ENCODE measurements at regions not wholly inside any gene's neighbourhood (a gene's known extent, or its start where the extent isn't known, plus 50 kb on each side); places are given as distances from the start of the nearest gene placed in this dataset.

GRCh38 chr1:14443164-14443787, 155.2 kb upstream of the KAZN start:
- Histone ChIP-seq H3K4me2 (replicated peaks; ENCODE audit: extremely low read depth, low read length, poor library complexity, severe bottlenecking) (no peak overlapping the region), H3K27me3 (ENCODE audit: control insufficient read depth in 2 of 2, insufficient read depth in 2 of 2, low read length in 2 of 2) (no peaks in the 10 kb centered on the region), H3K36me3 (replicated peaks in 1 of 2; ENCODE audit: control insufficient read depth in 1 of 2, insufficient read depth in 2 of 2, low read length in 2 of 2) (no peaks in the 10 kb centered on the region), H3K27ac (ENCODE audit: low read depth in 1 of 2, low read length in 2 of 2) (no peak overlapping the region), H3K4me1 (ENCODE audit: control insufficient read depth in 1 of 2, insufficient read depth in 2 of 2, low read length in 2 of 2) (no peaks in the 10 kb centered on the region), H3K79me2 (ENCODE audit: insufficient read depth, low read length) (no peaks in the 10 kb centered on the region), H3K9ac (ENCODE audit: insufficient read depth, low read length, poor library complexity, severe bottlenecking) (no peak overlapping the region), H3K9me3 (replicated peaks in 1 of 2; ENCODE audit: control insufficient read depth in 1 of 2, insufficient read depth in 1 of 2, low read length in 2 of 2) (no peaks in the 10 kb centered on the region), H3K4me3 (replicated peaks in 1 of 3; ENCODE audit: low read depth in 2 of 3, low read length in 3 of 3) (no peak overlapping the region), H4K20me1 (ENCODE audit: insufficient read depth, low read length) (no peaks in the 10 kb centered on the region), H2AFZ (ENCODE audit: insufficient read depth, low read depth, low read length, poor library complexity, severe bottlenecking) (no peak overlapping the region)
- no peaks in the 10 kb centered on the region for H3K36me3 Mint-ChIP-seq
- H3K4me3 Mint-ChIP-seq = no peak overlapping the region
- peaks cover 2 to 7% (median 4%) of the 10 kb centered on the region in 3 donors for H3K27me3 Mint-ChIP-seq (ENCODE audit: low read depth in 3 of 3)
- no peaks in the 10 kb centered on the region for H3K4me1 Mint-ChIP-seq
- peaks cover 0 to 3% (median 1%) of the 10 kb centered on the region in 7 donors for H3K9me3 Mint-ChIP-seq
- DNase-seq = no peak
- intact Hi-C loops (cut with micrococcal nuclease) = no loop called here
- TF ChIP-seq CTCF (IDR thresholded peaks at IDR 0.05) = no peak
- 22% methylated on average over 2 of the region's 4 CpGs for WGBS (ENCODE audit: insufficient coverage)
- no peak overlapping the region for H3K27ac Mint-ChIP-seq

GRCh38 chr1:14451217-14451616, 147.3 kb upstream of the KAZN start:
- 86% methylated on average over 1 of the region's 2 CpGs for WGBS (ENCODE audit: insufficient coverage)
- H3K4me1 ChIP-seq (ENCODE audit: control insufficient read depth in 1 of 2, insufficient read depth in 2 of 2, low read length in 2 of 2) = no peaks in the 10 kb centered on the region
- H4K20me1 ChIP-seq (ENCODE audit: insufficient read depth, low read length) = no peaks in the 10 kb centered on the region
- Mint-ChIP-seq H3K4me3 (no peak overlapping the region), H3K27ac (no peak overlapping the region), H3K9me3 (peaks cover 0 to 2% (median 0%) of the 10 kb centered on the region in 7 donors), H3K36me3 (no peaks in the 10 kb centered on the region), H3K27me3 (ENCODE audit: low read depth in 3 of 3) (peaks cover 3 to 7% (median 4%) of the 10 kb centered on the region in 3 donors), H3K4me1 (no peaks in the 10 kb centered on the region)
- H3K79me2 ChIP-seq (ENCODE audit: insufficient read depth, low read length) = no peaks in the 10 kb centered on the region
- no peak overlapping the region for H3K4me2 ChIP-seq (replicated peaks; ENCODE audit: extremely low read depth, low read length, poor library complexity, severe bottlenecking)
- no peak overlapping the region for H3K27ac ChIP-seq (ENCODE audit: low read depth in 1 of 2, low read length in 2 of 2)
- H3K9me3 ChIP-seq (replicated peaks in 1 of 2; ENCODE audit: control insufficient read depth in 1 of 2, insufficient read depth in 1 of 2, low read length in 2 of 2) = no peaks in the 10 kb centered on the region
- no peak overlapping the region for H2AFZ ChIP-seq (ENCODE audit: insufficient read depth, low read depth, low read length, poor library complexity, severe bottlenecking)
- intact Hi-C loops (cut with micrococcal nuclease) = no loop called here
- no peaks in the 10 kb centered on the region for H3K27me3 ChIP-seq (ENCODE audit: control insufficient read depth in 2 of 2, insufficient read depth in 2 of 2, low read length in 2 of 2)
- no peak overlapping the region for H3K4me3 ChIP-seq (replicated peaks in 1 of 3; ENCODE audit: low read depth in 2 of 3, low read length in 3 of 3)
- no peaks in the 10 kb centered on the region for H3K36me3 ChIP-seq (replicated peaks in 1 of 2; ENCODE audit: control insufficient read depth in 1 of 2, insufficient read depth in 2 of 2, low read length in 2 of 2)
- no peak for TF ChIP-seq CTCF (IDR thresholded peaks at IDR 0.05)
- no peak for DNase-seq
- no peak overlapping the region for H3K9ac ChIP-seq (ENCODE audit: insufficient read depth, low read length, poor library complexity, severe bottlenecking)
